Natural killer cell (primary cell): ENCODE measurements at regions not wholly inside any gene's neighbourhood (a gene's known extent, or its start where the extent isn't known, plus 50 kb on each side); places are given as distances from the start of the nearest gene placed in this dataset.

Source experiments
- ATAC-seq, 3 donors: fragments of 150-1000 bp in 2 of 3; fragments of 200-7000 bp in 1 of 3; cut with Tn5 transposase; 1 replicate in 1 of 3; 2 replicates in 2 of 3; pipeline ENCODE4 v1.10.0; 2021; ENCODE audit warnings: mild to moderate bottlenecking in 2 of 3, moderate library complexity in 2 of 3
- DNase-seq, 2 donors: peaks; one replicate each; pipeline versions ENCODE4 v3.0.0 to v3.0.0-alpha.2; 2013 to 2021; ENCODE audit warnings: mixed read lengths in 1 of 2
- H3K27ac ChIP-seq: one replicate; pipeline ENCODE4 v1.5.1; 2013; ENCODE audit warnings: mild to moderate bottlenecking, low read length
- H3K27me3 ChIP-seq: one replicate; pipeline ENCODE4 v1.6.1; 2013; ENCODE audit warnings: low read length; ENCODE audit not compliant: control insufficient read depth, insufficient read depth
- H3K36me3 ChIP-seq: one replicate; pipeline ENCODE4 v1.6.1; 2013; ENCODE audit warnings: low read length; ENCODE audit not compliant: control insufficient read depth, insufficient read depth
- H3K4me1 ChIP-seq: one replicate; pipeline ENCODE4 v1.6.1; 2013; ENCODE audit warnings: low read length; ENCODE audit not compliant: control insufficient read depth, insufficient read depth
- H3K4me3 ChIP-seq: one replicate; pipeline ENCODE4 v1.5.1; 2013; ENCODE audit warnings: low read length
- H3K9me3 ChIP-seq: one replicate; pipeline ENCODE4 v1.6.1; 2013; ENCODE audit warnings: low read length; ENCODE audit not compliant: control insufficient read depth, insufficient read depth
- H3K27ac Mint-ChIP-seq, 2 donors: one replicate each; pipeline ENCODE4 v1.8.0; 2022; ENCODE audit warnings: mild to moderate bottlenecking in 2 of 2, mixed read lengths in 2 of 2, moderate library complexity in 1 of 2
- H3K27me3 Mint-ChIP-seq, 2 donors: one replicate each; pipeline ENCODE4 v1.8.0; 2022; ENCODE audit warnings: low read depth in 2 of 2, mixed read lengths in 2 of 2
- H3K36me3 Mint-ChIP-seq: one replicate; pipeline ENCODE4 v1.8.0; 2022; ENCODE audit warnings: mixed read lengths
- H3K4me1 Mint-ChIP-seq, 2 donors: one replicate each; pipeline ENCODE4 v1.8.0; 2022; ENCODE audit warnings: mixed read lengths in 2 of 2
- H3K4me3 Mint-ChIP-seq: one replicate; pipeline ENCODE4 v1.8.0; 2022; ENCODE audit warnings: mild to moderate bottlenecking, moderate library complexity, mixed read lengths
- H3K9me3 Mint-ChIP-seq, 2 donors: one replicate each; pipeline ENCODE4 v1.8.0; 2022; ENCODE audit warnings: mixed read lengths in 2 of 2
- WGBS: methylation state at CpG from one replicate; pipeline ENCODE4 v1.1.7; 2013; ENCODE audit warnings: missing lambda C conversion rate; ENCODE audit not compliant: insufficient coverage; 5-methylcytosine and 5-hydroxymethylcytosine counted together
- intact Hi-C: fragments of 100-400 bp; cut with micrococcal nuclease; formaldehyde crosslinking; loops from one replicate; pipeline ENCODE4 v1.14.2; 2022
- TF ChIP-seq, protein P1 (sequence below): fragments of 200-600 bp; IDR thresholded peaks from one replicate; pipeline ENCODE4 v1.8.0; 2022; ENCODE audit warnings: antibody characterized with exemption

DNA sequence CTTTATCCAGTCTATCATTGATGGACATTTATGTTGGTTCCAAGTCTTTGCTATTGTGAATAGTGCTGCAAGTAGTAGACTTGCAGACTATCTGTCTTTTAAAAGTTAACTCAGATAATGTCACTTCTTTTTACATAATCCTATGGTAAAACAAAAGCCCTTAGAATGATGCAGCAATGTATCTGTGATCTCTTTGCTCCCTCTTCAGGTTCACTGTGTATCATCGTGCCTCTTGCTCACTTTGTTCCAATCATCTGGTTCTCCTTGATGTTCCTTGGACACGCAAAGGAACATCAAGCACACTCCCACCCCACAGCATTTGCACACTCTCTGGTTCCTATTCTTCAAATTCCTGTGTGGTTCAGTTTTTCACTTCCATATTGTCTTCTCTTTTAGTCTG is 472.5 kb upstream of the ZNF804A start:
- DNase-seq (no peak), ATAC-seq (no peak)
- 85% methylated on average over 2 of the region's 2 CpGs for WGBS
- no peak overlapping the region for H3K27ac Mint-ChIP-seq
- H3K36me3 ChIP-seq, result no peaks in the 10 kb centered on the region
- H3K27me3 Mint-ChIP-seq, result no peaks in the 10 kb centered on the region
- H3K4me3 ChIP-seq, result no peak overlapping the region
- H3K4me1 ChIP-seq, result no peaks in the 10 kb centered on the region
- no peaks in the 10 kb centered on the region for H3K9me3 ChIP-seq
- peaks cover 8 to 20% of the 10 kb centered on the region in 2 donors for H3K9me3 Mint-ChIP-seq
- no peaks in the 10 kb centered on the region for H3K36me3 Mint-ChIP-seq
- H3K4me3 Mint-ChIP-seq, result no peak overlapping the region
- intact Hi-C loops, result no loop called here
- H3K4me1 Mint-ChIP-seq, result no peaks in the 10 kb centered on the region
- H3K27ac ChIP-seq, result no peak overlapping the region
- no peaks in the 10 kb centered on the region for H3K27me3 ChIP-seq
- TF ChIP-seq, protein P1, sequence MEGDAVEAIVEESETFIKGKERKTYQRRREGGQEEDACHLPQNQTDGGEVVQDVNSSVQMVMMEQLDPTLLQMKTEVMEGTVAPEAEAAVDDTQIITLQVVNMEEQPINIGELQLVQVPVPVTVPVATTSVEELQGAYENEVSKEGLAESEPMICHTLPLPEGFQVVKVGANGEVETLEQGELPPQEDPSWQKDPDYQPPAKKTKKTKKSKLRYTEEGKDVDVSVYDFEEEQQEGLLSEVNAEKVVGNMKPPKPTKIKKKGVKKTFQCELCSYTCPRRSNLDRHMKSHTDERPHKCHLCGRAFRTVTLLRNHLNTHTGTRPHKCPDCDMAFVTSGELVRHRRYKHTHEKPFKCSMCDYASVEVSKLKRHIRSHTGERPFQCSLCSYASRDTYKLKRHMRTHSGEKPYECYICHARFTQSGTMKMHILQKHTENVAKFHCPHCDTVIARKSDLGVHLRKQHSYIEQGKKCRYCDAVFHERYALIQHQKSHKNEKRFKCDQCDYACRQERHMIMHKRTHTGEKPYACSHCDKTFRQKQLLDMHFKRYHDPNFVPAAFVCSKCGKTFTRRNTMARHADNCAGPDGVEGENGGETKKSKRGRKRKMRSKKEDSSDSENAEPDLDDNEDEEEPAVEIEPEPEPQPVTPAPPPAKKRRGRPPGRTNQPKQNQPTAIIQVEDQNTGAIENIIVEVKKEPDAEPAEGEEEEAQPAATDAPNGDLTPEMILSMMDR, result no peak

DNA sequence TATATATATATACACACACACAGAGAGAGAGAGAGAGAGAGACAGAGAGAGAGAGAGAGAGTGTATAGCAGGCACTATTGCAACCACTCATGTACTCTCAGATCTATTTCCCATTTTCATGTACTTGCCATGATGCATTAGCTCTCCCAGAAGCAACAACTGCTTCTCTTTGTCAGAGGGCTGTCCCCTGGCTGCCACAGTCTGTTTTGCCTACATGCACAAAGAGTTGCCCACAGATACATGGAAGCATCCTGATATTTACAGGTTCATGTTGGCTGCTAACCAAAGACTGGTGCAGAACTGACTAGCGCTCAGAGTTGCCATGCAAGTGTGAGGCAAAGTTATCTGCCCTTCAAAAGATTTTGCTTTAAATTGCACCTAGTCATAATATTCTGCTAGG is 469.3 kb upstream of the ZNF804A start:
- 100% methylated on average over 1 of the region's 1 CpG for WGBS
- H3K4me3 ChIP-seq, result no peak overlapping the region
- peaks cover 16 to 35% of the 10 kb centered on the region in 2 donors for H3K9me3 Mint-ChIP-seq

DNA sequence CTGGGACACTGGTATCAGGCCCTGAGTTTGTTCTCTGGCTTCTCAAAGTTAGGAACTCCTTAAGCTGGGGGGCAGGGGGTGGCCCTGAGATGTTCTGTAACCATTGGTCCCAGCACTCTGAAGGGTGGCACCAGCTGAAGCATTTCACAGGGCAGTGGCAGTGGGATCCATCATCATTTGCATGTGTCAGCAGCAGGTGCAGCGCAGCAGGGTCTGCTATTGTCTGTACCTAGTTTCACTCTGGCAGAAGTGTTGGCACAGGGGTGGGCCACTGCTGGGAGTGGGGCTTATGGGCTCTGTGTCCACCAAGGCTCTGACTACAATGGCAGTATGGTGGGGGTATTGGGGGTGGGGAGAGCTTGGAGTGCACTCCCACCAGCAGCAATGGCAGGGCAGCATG is 460.4 kb upstream of the ZNF804A start:
- H3K4me3 Mint-ChIP-seq, result no peak overlapping the region

More for the DNA sequence above, 469.3 kb upstream of the ZNF804A start:
- intact Hi-C loops, result no loop called here
- H3K27me3 Mint-ChIP-seq, result no peaks in the 10 kb centered on the region
- no peaks in the 10 kb centered on the region for H3K4me1 Mint-ChIP-seq
- no peaks in the 10 kb centered on the region for H3K27me3 ChIP-seq
- H3K36me3 ChIP-seq, result no peaks in the 10 kb centered on the region
- TF ChIP-seq, protein P1, result no peak
- DNase-seq, result no peak
- no peak for ATAC-seq
- no peak overlapping the region for H3K27ac ChIP-seq
- H3K4me3 Mint-ChIP-seq, result no peak overlapping the region
- no peaks in the 10 kb centered on the region for H3K4me1 ChIP-seq
- H3K36me3 Mint-ChIP-seq, result peaks cover 6% of the 10 kb centered on the region
- no peaks in the 10 kb centered on the region for H3K9me3 ChIP-seq
- H3K27ac Mint-ChIP-seq, result no peak overlapping the region

DNA sequence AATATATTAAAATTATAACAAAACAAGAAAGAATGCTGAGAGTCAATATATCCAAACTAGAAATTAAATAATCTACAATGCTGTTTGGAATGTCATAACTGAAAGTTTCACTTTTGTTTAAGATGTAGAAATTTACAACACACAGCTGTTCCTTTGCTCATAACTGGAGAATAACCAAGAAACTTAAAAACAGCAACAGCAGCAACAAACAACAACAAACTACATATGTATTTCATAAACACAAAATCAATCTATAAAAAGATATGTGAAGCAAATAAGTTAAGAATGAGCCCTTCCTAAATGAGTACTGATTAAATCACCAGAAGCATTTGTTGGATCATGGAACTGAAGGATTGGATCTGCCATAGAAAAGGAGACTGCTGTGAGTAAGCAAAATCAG is 456.5 kb upstream of the ZNF804A start:
- Mint-ChIP-seq H3K4me1 (no peaks in the 10 kb centered on the region), H3K27ac (no peak overlapping the region), H3K9me3 (peaks cover 4 to 15% of the 10 kb centered on the region in 2 donors), H3K36me3 (no peaks in the 10 kb centered on the region), H3K27me3 (no peaks in the 10 kb centered on the region), H3K4me3 (no peak overlapping the region)
- DNase-seq (no peak), ATAC-seq (no peak)
- TF ChIP-seq, protein P1, result no peak
- intact Hi-C loops, result no loop called here
- Histone ChIP-seq H3K4me3 (no peak overlapping the region), H3K36me3 (no peaks in the 10 kb centered on the region), H3K4me1 (no peaks in the 10 kb centered on the region), H3K9me3 (peaks cover 13% of the 10 kb centered on the region), H3K27ac (no peak overlapping the region), H3K27me3 (no peaks in the 10 kb centered on the region)

More for the DNA sequence above, 460.4 kb upstream of the ZNF804A start:
- Histone ChIP-seq H3K4me3 (no peak overlapping the region), H3K27me3 (no peaks in the 10 kb centered on the region), H3K4me1 (no peaks in the 10 kb centered on the region), H3K9me3 (peaks cover 13% of the 10 kb centered on the region), H3K27ac (no peak overlapping the region), H3K36me3 (no peaks in the 10 kb centered on the region)
- peaks cover 14 to 23% of the 10 kb centered on the region in 2 donors for H3K9me3 Mint-ChIP-seq
- H3K36me3 Mint-ChIP-seq, result peaks cover 2% of the 10 kb centered on the region
- no peaks in the 10 kb centered on the region for H3K27me3 Mint-ChIP-seq
- no peaks in the 10 kb centered on the region for H3K4me1 Mint-ChIP-seq
- H3K27ac Mint-ChIP-seq, result no peak overlapping the region
- intact Hi-C loops, result no loop called here
- 71% methylated on average over 1 of the region's 1 CpG for WGBS
- TF ChIP-seq, protein P1, result no peak
- DNase-seq (no peak), ATAC-seq (no peak)
